WTC11 (cell line): ENCODE measurements at regions not wholly inside any gene's neighbourhood (a gene's known extent, or its start where the extent isn't known, plus 50 kb on each side); places are given as distances from the start of the nearest gene placed in this dataset.

Experiments used
- ATAC-seq: fragments of 200-7000 bp; cut with Tn5 transposase; 2 replicates; pipeline ENCODE4 v1.10.0; 2021; ENCODE audit warnings: mild to moderate bottlenecking, moderate library complexity
- CTCF ChIA-PET: fragments of 300-600 bp; sonication (Branson Sonifier 250); formaldehyde crosslinking; loops from one replicate; lab custom pipeline; 2021; ENCODE audit warnings: antibody characterized with exemption; lab: Charles Lee
- POLR2A ChIA-PET: fragments of 350-600 bp; sonication (Branson Sonifier 250); formaldehyde crosslinking; loops from one replicate; lab custom pipeline; 2021; ENCODE audit warnings: antibody characterized with exemption; lab: Charles Lee
- DNase-seq: peaks from one replicate; pipeline ENCODE4 v3.0.0; 2021; ENCODE audit warnings: low spot score
- H3K27ac Mint-ChIP-seq: 2 replicates; pipeline ENCODE4 v1.8.0; 2021; ENCODE audit warnings: mixed read lengths
- H3K27me3 Mint-ChIP-seq: 2 replicates; pipeline ENCODE4 v1.8.0; 2021; ENCODE audit warnings: low read depth, mild to moderate bottlenecking, moderate library complexity, mixed read lengths
- H3K36me3 Mint-ChIP-seq: 2 replicates; pipeline ENCODE4 v1.8.0; 2021; ENCODE audit warnings: mixed read lengths
- H3K4me1 Mint-ChIP-seq: 2 replicates; pipeline ENCODE4 v1.8.0; 2022; ENCODE audit warnings: mixed read lengths
- H3K4me3 Mint-ChIP-seq: 2 replicates; pipeline ENCODE4 v1.8.0; 2021; ENCODE audit warnings: mild to moderate bottlenecking, moderate library complexity, mixed read lengths
- H3K9me3 Mint-ChIP-seq: 2 replicates; pipeline ENCODE4 v1.8.0; 2021; ENCODE audit warnings: mixed read lengths
- CREB1 ChIP-seq: sonication (generic); formaldehyde crosslinking; IDR thresholded peaks from 2 replicates; pipeline ENCODE4 v1.8.0; 2023; ENCODE audit warnings: mild to moderate bottlenecking, missing genetic modification reagents
- GABPB1 ChIP-seq: sonication (generic); formaldehyde crosslinking; IDR thresholded peaks from 2 replicates; pipeline ENCODE4 v1.8.1; 2023; ENCODE audit warnings: mild to moderate bottlenecking, missing genetic modification reagents
- HMGA2 ChIP-seq: fragments of 250-450 bp; sonication (Bioruptor Pico); IDR thresholded peaks from 2 replicates; pipeline ENCODE4 v1.4.0; 2021; ENCODE audit warnings: mild to moderate bottlenecking, moderate library complexity
- OVOL2 ChIP-seq: fragments of 250-450 bp; sonication (Bioruptor Pico); IDR thresholded peaks from 2 replicates; pipeline ENCODE4 v1.9.0; 2021; ENCODE audit warnings: mild to moderate bottlenecking, borderline replicate concordance
- RELA ChIP-seq: sonication (generic); formaldehyde crosslinking; IDR thresholded peaks from 2 replicates; pipeline ENCODE4 v1.8.1; 2022; ENCODE audit warnings: missing genetic modification reagents, mild to moderate bottlenecking, borderline replicate concordance
- TCF7 ChIP-seq: sonication (generic); formaldehyde crosslinking; IDR thresholded peaks from 2 replicates; pipeline ENCODE4 v1.8.0; 2022; ENCODE audit warnings: mild to moderate bottlenecking, low read depth, missing genetic modification reagents, moderate library complexity
- TEAD1 ChIP-seq: sonication (generic); formaldehyde crosslinking; IDR thresholded peaks from 2 replicates; pipeline ENCODE4 v1.8.0; 2022; ENCODE audit warnings: mild to moderate bottlenecking, missing genetic modification reagents
- TEAD4 ChIP-seq: sonication (generic); formaldehyde crosslinking; IDR thresholded peaks from 2 replicates; pipeline ENCODE4 v1.8.0; 2022; ENCODE audit warnings: mild to moderate bottlenecking, missing genetic modification reagents
- ZBTB21 ChIP-seq: sonication (generic); formaldehyde crosslinking; IDR thresholded peaks from 2 replicates; pipeline ENCODE4 v1.8.1; 2023; ENCODE audit warnings: mild to moderate bottlenecking, missing genetic modification reagents, borderline replicate concordance
- ZNF121 ChIP-seq: sonication (generic); formaldehyde crosslinking; IDR thresholded peaks from 2 replicates; pipeline ENCODE4 v1.8.0; 2023; ENCODE audit warnings: missing genetic modification reagents
- ZNF219 ChIP-seq: sonication (generic); formaldehyde crosslinking; IDR thresholded peaks from 2 replicates; pipeline ENCODE4 v1.8.0; 2023; ENCODE audit warnings: missing genetic modification reagents, mild to moderate bottlenecking, borderline replicate concordance
- TF ChIP-seq, protein P1 (sequence below): sonication (generic); formaldehyde crosslinking; IDR thresholded peaks from 2 replicates; pipeline ENCODE4 v1.8.1; 2023; ENCODE audit warnings: mild to moderate bottlenecking, missing genetic modification reagents
- TF ChIP-seq, protein P2 (sequence below): sonication (generic); formaldehyde crosslinking; IDR thresholded peaks from 2 replicates; pipeline ENCODE4 v1.8.1; 2023; ENCODE audit warnings: mild to moderate bottlenecking, missing genetic modification reagents, borderline replicate concordance
- TF ChIP-seq, protein P3 (sequence below): fragments of 250-450 bp; sonication (Bioruptor Pico); IDR thresholded peaks from 2 replicates; pipeline ENCODE4 v2.1.2; 2022; ENCODE audit warnings: mild to moderate bottlenecking, moderate library complexity
- TF ChIP-seq, protein P4 (sequence below): fragments of 250-450 bp; sonication (Bioruptor Pico); conservative IDR thresholded peaks from 2 replicates; pipeline ENCODE4 v1.9.0; 2021; ENCODE audit warnings: mild to moderate bottlenecking
- TF ChIP-seq, protein P5 (sequence below): fragments of 200-600 bp; IDR thresholded peaks from 2 replicates; pipeline ENCODE4 v1.8.0; 2022; ENCODE audit warnings: antibody characterized with exemption
- TF ChIP-seq, protein P6 (sequence below): sonication (generic); formaldehyde crosslinking; IDR thresholded peaks from 2 replicates; pipeline ENCODE4 v1.8.0; 2023; ENCODE audit warnings: missing genetic modification reagents, mild to moderate bottlenecking, borderline replicate concordance
- TF ChIP-seq, protein P7 (sequence below): fragments of 250-450 bp; sonication (Bioruptor Pico); IDR thresholded peaks from 2 replicates; pipeline ENCODE4 v1.9.0; 2021; ENCODE audit warnings: mild to moderate bottlenecking

DNA sequence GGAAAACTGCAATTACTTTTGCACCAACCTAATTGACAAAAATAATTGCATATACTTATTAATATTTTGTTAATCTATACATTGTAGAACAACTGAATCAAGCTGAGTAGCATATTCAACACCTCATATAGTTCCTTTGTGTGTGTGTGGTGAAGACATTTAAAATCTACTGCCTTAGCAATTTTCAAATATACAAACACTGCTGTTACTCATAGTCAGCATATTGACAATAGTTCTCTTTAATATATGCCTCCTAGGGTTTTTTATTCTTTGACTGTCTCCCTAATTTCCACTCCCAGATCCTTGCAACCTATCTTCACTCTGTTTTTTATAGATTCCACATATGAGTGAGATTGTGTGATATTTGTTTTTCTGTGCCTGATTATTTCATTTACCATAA is 426.8 kb downstream of the PPARGC1A start:
- H3K27ac Mint-ChIP-seq, result no peak overlapping the region
- H3K9me3 Mint-ChIP-seq, result peaks cover 36% of the 10 kb centered on the region
- ChIA-PET CTCF (no interaction called here), POLR2A (no interaction called here)
- TF ChIP-seq, protein P1, sequence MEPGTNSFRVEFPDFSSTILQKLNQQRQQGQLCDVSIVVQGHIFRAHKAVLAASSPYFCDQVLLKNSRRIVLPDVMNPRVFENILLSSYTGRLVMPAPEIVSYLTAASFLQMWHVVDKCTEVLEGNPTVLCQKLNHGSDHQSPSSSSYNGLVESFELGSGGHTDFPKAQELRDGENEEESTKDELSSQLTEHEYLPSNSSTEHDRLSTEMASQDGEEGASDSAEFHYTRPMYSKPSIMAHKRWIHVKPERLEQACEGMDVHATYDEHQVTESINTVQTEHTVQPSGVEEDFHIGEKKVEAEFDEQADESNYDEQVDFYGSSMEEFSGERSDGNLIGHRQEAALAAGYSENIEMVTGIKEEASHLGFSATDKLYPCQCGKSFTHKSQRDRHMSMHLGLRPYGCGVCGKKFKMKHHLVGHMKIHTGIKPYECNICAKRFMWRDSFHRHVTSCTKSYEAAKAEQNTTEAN (CRISPR knock-in tag), result no peak
- TF ChIP-seq, protein P2, sequence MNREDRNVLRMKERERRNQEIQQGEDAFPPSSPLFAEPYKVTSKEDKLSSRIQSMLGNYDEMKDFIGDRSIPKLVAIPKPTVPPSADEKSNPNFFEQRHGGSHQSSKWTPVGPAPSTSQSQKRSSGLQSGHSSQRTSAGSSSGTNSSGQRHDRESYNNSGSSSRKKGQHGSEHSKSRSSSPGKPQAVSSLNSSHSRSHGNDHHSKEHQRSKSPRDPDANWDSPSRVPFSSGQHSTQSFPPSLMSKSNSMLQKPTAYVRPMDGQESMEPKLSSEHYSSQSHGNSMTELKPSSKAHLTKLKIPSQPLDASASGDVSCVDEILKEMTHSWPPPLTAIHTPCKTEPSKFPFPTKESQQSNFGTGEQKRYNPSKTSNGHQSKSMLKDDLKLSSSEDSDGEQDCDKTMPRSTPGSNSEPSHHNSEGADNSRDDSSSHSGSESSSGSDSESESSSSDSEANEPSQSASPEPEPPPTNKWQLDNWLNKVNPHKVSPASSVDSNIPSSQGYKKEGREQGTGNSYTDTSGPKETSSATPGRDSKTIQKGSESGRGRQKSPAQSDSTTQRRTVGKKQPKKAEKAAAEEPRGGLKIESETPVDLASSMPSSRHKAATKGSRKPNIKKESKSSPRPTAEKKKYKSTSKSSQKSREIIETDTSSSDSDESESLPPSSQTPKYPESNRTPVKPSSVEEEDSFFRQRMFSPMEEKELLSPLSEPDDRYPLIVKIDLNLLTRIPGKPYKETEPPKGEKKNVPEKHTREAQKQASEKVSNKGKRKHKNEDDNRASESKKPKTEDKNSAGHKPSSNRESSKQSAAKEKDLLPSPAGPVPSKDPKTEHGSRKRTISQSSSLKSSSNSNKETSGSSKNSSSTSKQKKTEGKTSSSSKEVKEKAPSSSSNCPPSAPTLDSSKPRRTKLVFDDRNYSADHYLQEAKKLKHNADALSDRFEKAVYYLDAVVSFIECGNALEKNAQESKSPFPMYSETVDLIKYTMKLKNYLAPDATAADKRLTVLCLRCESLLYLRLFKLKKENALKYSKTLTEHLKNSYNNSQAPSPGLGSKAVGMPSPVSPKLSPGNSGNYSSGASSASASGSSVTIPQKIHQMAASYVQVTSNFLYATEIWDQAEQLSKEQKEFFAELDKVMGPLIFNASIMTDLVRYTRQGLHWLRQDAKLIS (CRISPR knock-in tag), result no peak
- TF ChIP-seq ZNF121 (no peak), TCF7 (CRISPR knock-in tag) (no peak), RELA (CRISPR knock-in tag) (no peak), ZBTB21 (CRISPR knock-in tag) (no peak), GABPB1 (CRISPR knock-in tag) (no peak), TEAD1 (CRISPR knock-in tag) (no peak), OVOL2 (CRISPR knock-in tag) (no peak), ZNF219 (CRISPR knock-in tag) (no peak), CREB1 (no peak), HMGA2 (CRISPR knock-in tag) (no peak), TEAD4 (CRISPR knock-in tag) (no peak)
- TF ChIP-seq, protein P3, sequence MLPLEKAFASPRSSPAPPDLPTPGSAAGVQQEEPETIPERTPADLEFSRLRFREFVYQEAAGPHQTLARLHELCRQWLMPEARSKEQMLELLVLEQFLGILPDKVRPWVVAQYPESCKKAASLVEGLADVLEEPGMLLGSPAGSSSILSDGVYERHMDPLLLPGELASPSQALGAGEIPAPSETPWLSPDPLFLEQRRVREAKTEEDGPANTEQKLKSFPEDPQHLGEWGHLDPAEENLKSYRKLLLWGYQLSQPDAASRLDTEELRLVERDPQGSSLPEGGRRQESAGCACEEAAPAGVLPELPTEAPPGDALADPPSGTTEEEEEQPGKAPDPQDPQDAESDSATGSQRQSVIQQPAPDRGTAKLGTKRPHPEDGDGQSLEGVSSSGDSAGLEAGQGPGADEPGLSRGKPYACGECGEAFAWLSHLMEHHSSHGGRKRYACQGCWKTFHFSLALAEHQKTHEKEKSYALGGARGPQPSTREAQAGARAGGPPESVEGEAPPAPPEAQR (CRISPR knock-in tag), result no peak
- TF ChIP-seq, protein P4, sequence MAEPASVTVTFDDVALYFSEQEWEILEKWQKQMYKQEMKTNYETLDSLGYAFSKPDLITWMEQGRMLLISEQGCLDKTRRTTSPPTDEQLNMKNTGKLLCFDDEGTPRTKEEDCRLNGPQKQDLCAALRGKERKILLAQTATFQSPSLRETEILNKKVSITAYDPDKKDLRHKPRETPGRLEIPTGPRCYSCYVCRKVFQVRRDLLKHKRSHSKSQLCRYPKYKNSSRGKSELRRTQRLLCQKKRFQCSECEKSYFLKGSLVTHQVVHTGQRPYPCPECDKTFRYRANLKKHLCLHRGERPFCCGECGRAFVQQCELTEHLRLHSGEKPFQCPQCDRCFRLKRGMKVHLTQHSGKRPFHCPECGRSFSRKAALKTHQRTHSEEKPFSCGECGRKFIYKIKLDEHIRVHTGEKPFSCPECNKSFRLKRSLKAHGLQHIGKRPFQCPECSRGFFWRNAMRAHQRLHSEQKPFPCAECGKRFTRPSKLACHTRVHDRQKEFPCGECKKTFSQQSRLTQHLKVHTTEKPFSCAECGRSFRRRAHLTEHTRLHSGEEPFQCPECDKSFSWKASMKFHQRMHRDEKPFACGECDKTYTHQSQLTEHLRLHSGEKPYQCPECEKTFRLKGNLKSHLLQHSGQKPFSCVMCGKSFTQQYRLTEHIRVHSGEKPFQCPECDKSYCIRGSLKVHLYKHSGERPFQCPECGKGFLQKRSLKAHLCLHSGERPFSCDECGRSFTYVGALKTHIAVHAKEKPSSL (CRISPR knock-in tag), result no peak
- TF ChIP-seq, protein P5, sequence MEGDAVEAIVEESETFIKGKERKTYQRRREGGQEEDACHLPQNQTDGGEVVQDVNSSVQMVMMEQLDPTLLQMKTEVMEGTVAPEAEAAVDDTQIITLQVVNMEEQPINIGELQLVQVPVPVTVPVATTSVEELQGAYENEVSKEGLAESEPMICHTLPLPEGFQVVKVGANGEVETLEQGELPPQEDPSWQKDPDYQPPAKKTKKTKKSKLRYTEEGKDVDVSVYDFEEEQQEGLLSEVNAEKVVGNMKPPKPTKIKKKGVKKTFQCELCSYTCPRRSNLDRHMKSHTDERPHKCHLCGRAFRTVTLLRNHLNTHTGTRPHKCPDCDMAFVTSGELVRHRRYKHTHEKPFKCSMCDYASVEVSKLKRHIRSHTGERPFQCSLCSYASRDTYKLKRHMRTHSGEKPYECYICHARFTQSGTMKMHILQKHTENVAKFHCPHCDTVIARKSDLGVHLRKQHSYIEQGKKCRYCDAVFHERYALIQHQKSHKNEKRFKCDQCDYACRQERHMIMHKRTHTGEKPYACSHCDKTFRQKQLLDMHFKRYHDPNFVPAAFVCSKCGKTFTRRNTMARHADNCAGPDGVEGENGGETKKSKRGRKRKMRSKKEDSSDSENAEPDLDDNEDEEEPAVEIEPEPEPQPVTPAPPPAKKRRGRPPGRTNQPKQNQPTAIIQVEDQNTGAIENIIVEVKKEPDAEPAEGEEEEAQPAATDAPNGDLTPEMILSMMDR, result no peak
- TF ChIP-seq, protein P6, sequence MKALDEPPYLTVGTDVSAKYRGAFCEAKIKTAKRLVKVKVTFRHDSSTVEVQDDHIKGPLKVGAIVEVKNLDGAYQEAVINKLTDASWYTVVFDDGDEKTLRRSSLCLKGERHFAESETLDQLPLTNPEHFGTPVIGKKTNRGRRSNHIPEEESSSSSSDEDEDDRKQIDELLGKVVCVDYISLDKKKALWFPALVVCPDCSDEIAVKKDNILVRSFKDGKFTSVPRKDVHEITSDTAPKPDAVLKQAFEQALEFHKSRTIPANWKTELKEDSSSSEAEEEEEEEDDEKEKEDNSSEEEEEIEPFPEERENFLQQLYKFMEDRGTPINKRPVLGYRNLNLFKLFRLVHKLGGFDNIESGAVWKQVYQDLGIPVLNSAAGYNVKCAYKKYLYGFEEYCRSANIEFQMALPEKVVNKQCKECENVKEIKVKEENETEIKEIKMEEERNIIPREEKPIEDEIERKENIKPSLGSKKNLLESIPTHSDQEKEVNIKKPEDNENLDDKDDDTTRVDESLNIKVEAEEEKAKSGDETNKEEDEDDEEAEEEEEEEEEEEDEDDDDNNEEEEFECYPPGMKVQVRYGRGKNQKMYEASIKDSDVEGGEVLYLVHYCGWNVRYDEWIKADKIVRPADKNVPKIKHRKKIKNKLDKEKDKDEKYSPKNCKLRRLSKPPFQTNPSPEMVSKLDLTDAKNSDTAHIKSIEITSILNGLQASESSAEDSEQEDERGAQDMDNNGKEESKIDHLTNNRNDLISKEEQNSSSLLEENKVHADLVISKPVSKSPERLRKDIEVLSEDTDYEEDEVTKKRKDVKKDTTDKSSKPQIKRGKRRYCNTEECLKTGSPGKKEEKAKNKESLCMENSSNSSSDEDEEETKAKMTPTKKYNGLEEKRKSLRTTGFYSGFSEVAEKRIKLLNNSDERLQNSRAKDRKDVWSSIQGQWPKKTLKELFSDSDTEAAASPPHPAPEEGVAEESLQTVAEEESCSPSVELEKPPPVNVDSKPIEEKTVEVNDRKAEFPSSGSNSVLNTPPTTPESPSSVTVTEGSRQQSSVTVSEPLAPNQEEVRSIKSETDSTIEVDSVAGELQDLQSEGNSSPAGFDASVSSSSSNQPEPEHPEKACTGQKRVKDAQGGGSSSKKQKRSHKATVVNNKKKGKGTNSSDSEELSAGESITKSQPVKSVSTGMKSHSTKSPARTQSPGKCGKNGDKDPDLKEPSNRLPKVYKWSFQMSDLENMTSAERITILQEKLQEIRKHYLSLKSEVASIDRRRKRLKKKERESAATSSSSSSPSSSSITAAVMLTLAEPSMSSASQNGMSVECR (CRISPR knock-in tag), result no peak
- TF ChIP-seq, protein P7, sequence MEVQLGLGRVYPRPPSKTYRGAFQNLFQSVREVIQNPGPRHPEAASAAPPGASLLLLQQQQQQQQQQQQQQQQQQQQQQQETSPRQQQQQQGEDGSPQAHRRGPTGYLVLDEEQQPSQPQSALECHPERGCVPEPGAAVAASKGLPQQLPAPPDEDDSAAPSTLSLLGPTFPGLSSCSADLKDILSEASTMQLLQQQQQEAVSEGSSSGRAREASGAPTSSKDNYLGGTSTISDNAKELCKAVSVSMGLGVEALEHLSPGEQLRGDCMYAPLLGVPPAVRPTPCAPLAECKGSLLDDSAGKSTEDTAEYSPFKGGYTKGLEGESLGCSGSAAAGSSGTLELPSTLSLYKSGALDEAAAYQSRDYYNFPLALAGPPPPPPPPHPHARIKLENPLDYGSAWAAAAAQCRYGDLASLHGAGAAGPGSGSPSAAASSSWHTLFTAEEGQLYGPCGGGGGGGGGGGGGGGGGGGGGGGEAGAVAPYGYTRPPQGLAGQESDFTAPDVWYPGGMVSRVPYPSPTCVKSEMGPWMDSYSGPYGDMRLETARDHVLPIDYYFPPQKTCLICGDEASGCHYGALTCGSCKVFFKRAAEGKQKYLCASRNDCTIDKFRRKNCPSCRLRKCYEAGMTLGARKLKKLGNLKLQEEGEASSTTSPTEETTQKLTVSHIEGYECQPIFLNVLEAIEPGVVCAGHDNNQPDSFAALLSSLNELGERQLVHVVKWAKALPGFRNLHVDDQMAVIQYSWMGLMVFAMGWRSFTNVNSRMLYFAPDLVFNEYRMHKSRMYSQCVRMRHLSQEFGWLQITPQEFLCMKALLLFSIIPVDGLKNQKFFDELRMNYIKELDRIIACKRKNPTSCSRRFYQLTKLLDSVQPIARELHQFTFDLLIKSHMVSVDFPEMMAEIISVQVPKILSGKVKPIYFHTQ (CRISPR knock-in tag), result no peak
- ATAC-seq (no peak), DNase-seq (no peak)
- no peaks in the 10 kb centered on the region for H3K4me1 Mint-ChIP-seq
- no peaks in the 10 kb centered on the region; the same call in 1 of the 2 replicates for H3K27me3 Mint-ChIP-seq
- peaks cover 2% of the 10 kb centered on the region for H3K36me3 Mint-ChIP-seq
- H3K4me3 Mint-ChIP-seq, result no peak overlapping the region
